ENCODE measurements at regions not wholly inside any gene's neighbourhood (a gene's known extent, or its start where the extent isn't known, plus 50 kb on each side); places are given as distances from the start of the nearest gene placed in this dataset.

DNA sequence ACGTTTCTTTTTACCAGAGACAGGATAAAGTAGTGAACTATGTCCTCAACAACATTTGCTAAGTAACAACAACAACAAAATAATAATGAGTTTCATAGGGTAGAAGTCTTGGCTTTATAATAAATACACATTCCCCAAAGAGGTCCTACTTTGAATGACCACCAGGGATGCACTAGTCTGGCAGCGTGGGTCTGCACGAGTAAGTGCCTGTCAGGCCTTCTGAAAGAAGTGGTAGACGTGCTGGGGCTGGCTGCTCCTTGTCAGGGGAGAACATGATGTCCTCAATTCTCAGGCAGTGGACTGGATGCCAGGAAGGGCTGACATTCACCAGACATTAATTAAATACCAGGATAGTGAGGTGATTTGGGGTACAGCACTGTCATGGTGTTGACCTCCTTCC, 331.1 kb downstream of the TMEM38B start:
- no peak for TF ChIP-seq POLR2A (IDR thresholded peaks at IDR 0.05)
- TF ChIP-seq, protein P1, sequence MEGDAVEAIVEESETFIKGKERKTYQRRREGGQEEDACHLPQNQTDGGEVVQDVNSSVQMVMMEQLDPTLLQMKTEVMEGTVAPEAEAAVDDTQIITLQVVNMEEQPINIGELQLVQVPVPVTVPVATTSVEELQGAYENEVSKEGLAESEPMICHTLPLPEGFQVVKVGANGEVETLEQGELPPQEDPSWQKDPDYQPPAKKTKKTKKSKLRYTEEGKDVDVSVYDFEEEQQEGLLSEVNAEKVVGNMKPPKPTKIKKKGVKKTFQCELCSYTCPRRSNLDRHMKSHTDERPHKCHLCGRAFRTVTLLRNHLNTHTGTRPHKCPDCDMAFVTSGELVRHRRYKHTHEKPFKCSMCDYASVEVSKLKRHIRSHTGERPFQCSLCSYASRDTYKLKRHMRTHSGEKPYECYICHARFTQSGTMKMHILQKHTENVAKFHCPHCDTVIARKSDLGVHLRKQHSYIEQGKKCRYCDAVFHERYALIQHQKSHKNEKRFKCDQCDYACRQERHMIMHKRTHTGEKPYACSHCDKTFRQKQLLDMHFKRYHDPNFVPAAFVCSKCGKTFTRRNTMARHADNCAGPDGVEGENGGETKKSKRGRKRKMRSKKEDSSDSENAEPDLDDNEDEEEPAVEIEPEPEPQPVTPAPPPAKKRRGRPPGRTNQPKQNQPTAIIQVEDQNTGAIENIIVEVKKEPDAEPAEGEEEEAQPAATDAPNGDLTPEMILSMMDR (IDR thresholded peaks at IDR 0.05): no peak
